Muscle of arm (tissue), 1 donor: ENCODE measurements at regions not wholly inside any gene's neighbourhood (a gene's known extent, or its start where the extent isn't known, plus 50 kb on each side); places are given as distances from the start of the nearest gene placed in this dataset.

Experiments used
- DNase-seq: peaks from one replicate; pipeline ENCODE4 v3.0.0-alpha.2; 2013

GRCh38 chr4:16365036-16365569, 138.8 kb upstream of the TAPT1 start:
- DNase-seq: no peak

- DNase-seq: no peak
Measured at GRCh38 chr4:16360694-16361262, 134.5 kb upstream of the TAPT1 start.

GRCh38 chr4:16353165-16353564, 126.9 kb upstream of the TAPT1 start:
- no peak for DNase-seq

GRCh38 chr4:16351161-16351560, 124.9 kb upstream of the TAPT1 start:
- no peak for DNase-seq

GRCh38 chr4:16344853-16345252, 118.6 kb upstream of the TAPT1 start:
- DNase-seq: no peak

GRCh38 chr4:16337936-16338335, 111.7 kb upstream of the TAPT1 start:
- no peak for DNase-seq

GRCh38 chr4:16334601-16335000, 108.3 kb upstream of the TAPT1 start:
- peak; percentile 2 for DNase-seq

- no peak for DNase-seq
Measured at GRCh38 chr4:16329797-16330134, 103.5 kb upstream of the TAPT1 start.

- no peak for DNase-seq
Measured at GRCh38 chr4:16329125-16329796, 103.0 kb upstream of the TAPT1 start.

- no peak for DNase-seq
Measured at GRCh38 chr4:16322183-16322582, 95.9 kb upstream of the TAPT1 start.

GRCh38 chr4:16315456-16315855, 89.2 kb upstream of the TAPT1 start:
- DNase-seq: no peak

GRCh38 chr4:16310606-16311005, 84.3 kb upstream of the TAPT1 start:
- DNase-seq: no peak

GRCh38 chr4:16302648-16303047, 76.4 kb upstream of the TAPT1 start:
- DNase-seq: no peak

GRCh38 chr4:16297003-16297402, 70.7 kb upstream of the TAPT1 start:
- no peak for DNase-seq

GRCh38 chr4:16294455-16294854, 68.2 kb upstream of the TAPT1 start:
- no peak for DNase-seq

- DNase-seq: no peak
Measured at GRCh38 chr4:16293210-16293838, 67.1 kb upstream of the TAPT1 start.

GRCh38 chr4:16292585-16292984, 66.3 kb upstream of the TAPT1 start:
- no peak for DNase-seq

- DNase-seq: no peak
Measured at GRCh38 chr4:16290681-16291420, 64.6 kb upstream of the TAPT1 start.

GRCh38 chr4:16289897-16290554, 63.8 kb upstream of the TAPT1 start:
- peak; percentile 74 for DNase-seq

GRCh38 chr4:16284050-16284449, 57.8 kb upstream of the TAPT1 start:
- DNase-seq: no peak

- DNase-seq: no peak
Measured at GRCh38 chr4:16278178-16278577, 51.9 kb upstream of the TAPT1 start.
